Lower lobe of right lung (tissue), 2 donors: ENCODE measurements at regions not wholly inside any gene's neighbourhood (a gene's known extent, or its start where the extent isn't known, plus 50 kb on each side); places are given as distances from the start of the nearest gene placed in this dataset.

ENCODE experiments used
- ATAC-seq, 2 donors: fragments of 200-7000 bp; cut with Tn5 transposase; one replicate each; pipeline ENCODE4 v1.9.1; 2020 to 2022; ENCODE audit warnings: mild to moderate bottlenecking in 2 of 2, moderate library complexity in 2 of 2
- DNase-seq: peaks from one replicate; pipeline ENCODE4 v3.0.0-alpha.2; 2020
- H3K27ac ChIP-seq: fragments of 200-600 bp; one replicate; pipeline ENCODE4 v1.8.0; 2022
- H3K27me3 ChIP-seq: fragments of 200-600 bp; one replicate; pipeline ENCODE4 v1.8.0; 2022; ENCODE audit warnings: low read depth
- H3K36me3 ChIP-seq: fragments of 200-600 bp; one replicate; pipeline ENCODE4 v1.8.0; 2022; ENCODE audit warnings: mild to moderate bottlenecking
- H3K4me1 ChIP-seq: fragments of 200-600 bp; one replicate; pipeline ENCODE4 v1.8.0; 2022
- H3K4me3 ChIP-seq: fragments of 200-600 bp; one replicate; pipeline ENCODE4 v1.8.0; 2022; ENCODE audit warnings: mild to moderate bottlenecking
- H3K9me3 ChIP-seq: fragments of 200-600 bp; one replicate; pipeline ENCODE4 v1.8.0; 2022
- intact Hi-C: fragments of 100-400 bp; cut with DNase I; formaldehyde crosslinking; loops from one replicate; pipeline ENCODE4 v1.11.0; 2022
- TF ChIP-seq, protein P1 (sequence below): fragments of 200-600 bp; IDR thresholded peaks from one replicate; pipeline ENCODE4 v1.8.0; 2022; ENCODE audit warnings: antibody characterized with exemption, mild to moderate bottlenecking
- donor health status: DM: no; HTN: yes; CAD: no; lungs with severe emphysema.

- Histone ChIP-seq H3K36me3 (no peaks in the 10 kb centered on the region), H3K27me3 (no peaks in the 10 kb centered on the region), H3K4me1 (no peaks in the 10 kb centered on the region), H3K27ac (no peak overlapping the region), H3K9me3 (no peaks in the 10 kb centered on the region), H3K4me3 (no peak overlapping the region)
- ATAC-seq (no peak), DNase-seq (no peak)
- intact Hi-C loops, result no loop called here
- TF ChIP-seq, protein P1, sequence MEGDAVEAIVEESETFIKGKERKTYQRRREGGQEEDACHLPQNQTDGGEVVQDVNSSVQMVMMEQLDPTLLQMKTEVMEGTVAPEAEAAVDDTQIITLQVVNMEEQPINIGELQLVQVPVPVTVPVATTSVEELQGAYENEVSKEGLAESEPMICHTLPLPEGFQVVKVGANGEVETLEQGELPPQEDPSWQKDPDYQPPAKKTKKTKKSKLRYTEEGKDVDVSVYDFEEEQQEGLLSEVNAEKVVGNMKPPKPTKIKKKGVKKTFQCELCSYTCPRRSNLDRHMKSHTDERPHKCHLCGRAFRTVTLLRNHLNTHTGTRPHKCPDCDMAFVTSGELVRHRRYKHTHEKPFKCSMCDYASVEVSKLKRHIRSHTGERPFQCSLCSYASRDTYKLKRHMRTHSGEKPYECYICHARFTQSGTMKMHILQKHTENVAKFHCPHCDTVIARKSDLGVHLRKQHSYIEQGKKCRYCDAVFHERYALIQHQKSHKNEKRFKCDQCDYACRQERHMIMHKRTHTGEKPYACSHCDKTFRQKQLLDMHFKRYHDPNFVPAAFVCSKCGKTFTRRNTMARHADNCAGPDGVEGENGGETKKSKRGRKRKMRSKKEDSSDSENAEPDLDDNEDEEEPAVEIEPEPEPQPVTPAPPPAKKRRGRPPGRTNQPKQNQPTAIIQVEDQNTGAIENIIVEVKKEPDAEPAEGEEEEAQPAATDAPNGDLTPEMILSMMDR, result no peak
These were observed 217.2 kb downstream of the CHRM3 start for GRCh38 chr1:239603530-239603929.

DNA sequence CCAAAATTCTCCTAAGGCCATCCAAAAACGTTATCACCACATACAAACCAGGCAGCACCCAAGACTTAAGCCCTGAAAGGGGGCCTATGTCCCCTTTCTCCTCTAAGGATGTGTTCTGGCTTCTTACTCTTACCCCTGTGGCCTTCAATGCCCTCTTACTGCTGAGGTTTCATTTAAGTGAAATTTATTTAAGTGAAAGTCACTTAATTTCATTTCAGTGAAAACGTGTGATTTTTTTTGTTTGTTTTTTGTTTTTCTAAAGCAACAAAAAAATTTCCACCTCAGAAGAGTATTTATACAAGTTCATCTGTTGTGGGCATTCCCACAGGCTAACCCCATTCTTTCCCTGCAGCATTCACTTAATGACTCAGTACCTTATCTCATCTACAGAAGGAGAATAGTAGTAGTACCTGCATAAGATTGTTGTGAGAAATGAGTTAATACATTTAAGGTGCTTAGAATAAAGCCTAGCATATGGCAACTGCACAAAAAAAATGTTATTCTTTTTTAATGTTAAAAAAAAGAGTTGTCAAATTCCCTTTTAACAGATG lies 220.6 kb downstream of the CHRM3 start:
- intact Hi-C loops, result no loop called here

GRCh38 chr1:239608469-239608868 lies 222.1 kb downstream of the CHRM3 start:
- no peak overlapping the region for H3K4me3 ChIP-seq
- intact Hi-C loops, result no loop called here
- no peaks in the 10 kb centered on the region for H3K4me1 ChIP-seq
- H3K27ac ChIP-seq, result no peak overlapping the region
- no peaks in the 10 kb centered on the region for H3K9me3 ChIP-seq
- DNase-seq, result no peak
- H3K36me3 ChIP-seq, result no peaks in the 10 kb centered on the region
- ATAC-seq, result no peak
- TF ChIP-seq, protein P1, result no peak
- H3K27me3 ChIP-seq, result no peaks in the 10 kb centered on the region

More for the DNA sequence above, 220.6 kb downstream of the CHRM3 start:
- H3K27me3 ChIP-seq, result no peaks in the 10 kb centered on the region
- H3K9me3 ChIP-seq, result no peaks in the 10 kb centered on the region
- ATAC-seq (no peak), DNase-seq (no peak)
- no peak overlapping the region for H3K27ac ChIP-seq
- TF ChIP-seq, protein P1, result no peak
- H3K4me3 ChIP-seq, result no peak overlapping the region
- no peaks in the 10 kb centered on the region for H3K36me3 ChIP-seq
- no peaks in the 10 kb centered on the region for H3K4me1 ChIP-seq

- no peak for ATAC-seq
- intact Hi-C loops, result no loop called here
- TF ChIP-seq, protein P1, result no peak
These were observed 226.0 kb downstream of the CHRM3 start for GRCh38 chr1:239612379-239612778.

GRCh38 chr1:239616673-239617072 lies 230.3 kb downstream of the CHRM3 start:
- Histone ChIP-seq H3K4me1 (no peaks in the 10 kb centered on the region), H3K36me3 (no peaks in the 10 kb centered on the region), H3K27ac (no peak overlapping the region), H3K4me3 (no peak overlapping the region), H3K27me3 (no peaks in the 10 kb centered on the region), H3K9me3 (no peaks in the 10 kb centered on the region)
- DNase-seq, result no peak
- intact Hi-C loops, result no loop called here
- TF ChIP-seq, protein P1, result no peak
- ATAC-seq, result no peak

More at GRCh38 chr1:239612379-239612778, 226.0 kb downstream of the CHRM3 start:
- Histone ChIP-seq H3K36me3 (no peaks in the 10 kb centered on the region), H3K27me3 (no peaks in the 10 kb centered on the region), H3K9me3 (no peaks in the 10 kb centered on the region), H3K4me1 (no peaks in the 10 kb centered on the region), H3K27ac (no peak overlapping the region), H3K4me3 (no peak overlapping the region)
- DNase-seq, result no peak
